SK-N-SH treated with all-trans-retinoic acid at 6 μM for 48 hours (cell line): ENCODE measurements at regions not wholly inside any gene's neighbourhood (a gene's known extent, or its start where the extent isn't known, plus 50 kb on each side); places are given as distances from the start of the nearest gene placed in this dataset.

ENCODE experiments used
- ATAC-seq: fragments of 200-7000 bp; cut with Tn5 transposase; 3 replicates; pipeline ENCODE4 v1.9.1; 2020; ENCODE audit warnings: mild to moderate bottlenecking, moderate library complexity
- ARNTL ChIP-seq: fragments of 450-650 bp; formaldehyde crosslinking; IDR thresholded peaks from 2 replicates; pipeline ENCODE4 v1.5.0; 2020; ENCODE audit warnings: low read depth, mild to moderate bottlenecking, moderate library complexity, borderline replicate concordance
- BACH2 ChIP-seq: fragments of 250-450 bp; sonication (Bioruptor Pico); IDR thresholded peaks from 2 replicates; pipeline ENCODE4 v1.9.0; 2021; ENCODE audit warnings: mild to moderate bottlenecking, borderline replicate concordance
- CREB5 ChIP-seq: fragments of 250-450 bp; sonication (Bioruptor Pico); IDR thresholded peaks from 2 replicates; pipeline ENCODE4 v1.5.1; 2020; ENCODE audit warnings: low read depth, mild to moderate bottlenecking, moderate library complexity
- CSDC2 ChIP-seq: fragments of 250-450 bp; sonication (Bioruptor Pico); IDR thresholded peaks from 2 replicates; pipeline ENCODE4 v1.5.0; 2020; ENCODE audit warnings: mild to moderate bottlenecking, moderate library complexity
- CSRNP3 ChIP-seq: fragments of 250-450 bp; sonication (Bioruptor Pico); IDR thresholded peaks from 2 replicates; pipeline ENCODE4 v1.5.1; 2021; ENCODE audit warnings: mild to moderate bottlenecking, moderate library complexity
- GLIS3 ChIP-seq: fragments of 250-450 bp; sonication (Bioruptor Pico); IDR thresholded peaks from 2 replicates; pipeline ENCODE4 v1.5.0; 2020; ENCODE audit warnings: mild to moderate bottlenecking, moderate library complexity
- ISL1 ChIP-seq: fragments of 250-450 bp; sonication (Bioruptor Pico); IDR thresholded peaks from 2 replicates; pipeline ENCODE4 v2.1.2; 2022; ENCODE audit warnings: mild to moderate bottlenecking, moderate library complexity
- OSR1 ChIP-seq: fragments of 250-450 bp; sonication (Bioruptor Pico); IDR thresholded peaks from 2 replicates; pipeline ENCODE4 v1.8.0; 2022; ENCODE audit warnings: moderate library complexity, mild to moderate bottlenecking, inconsistent platforms
- PATZ1 ChIP-seq: fragments of 250-450 bp; sonication (Bioruptor Pico); IDR thresholded peaks from 2 replicates; pipeline ENCODE4 v1.8.0; 2020; ENCODE audit warnings: mild to moderate bottlenecking, moderate library complexity, borderline replicate concordance
- POU6F1 ChIP-seq: fragments of 250-450 bp; sonication (Bioruptor Pico); IDR thresholded peaks from 2 replicates; pipeline ENCODE4 v1.8.0; 2021; ENCODE audit warnings: low read depth, mild to moderate bottlenecking, moderate library complexity, borderline replicate concordance
- PPARA ChIP-seq: fragments of 250-450 bp; sonication (Bioruptor Pico); IDR thresholded peaks from 2 replicates; pipeline ENCODE4 v1.5.0; 2020; ENCODE audit warnings: mild to moderate bottlenecking, borderline replicate concordance
- RARB ChIP-seq: fragments of 250-450 bp; sonication (Bioruptor Pico); IDR thresholded peaks from 2 replicates; pipeline ENCODE4 v1.8.0; 2021; ENCODE audit warnings: mild to moderate bottlenecking, moderate library complexity
- SNAI2 ChIP-seq: fragments of 250-450 bp; sonication (Bioruptor Pico); IDR thresholded peaks from 2 replicates; pipeline ENCODE4 v1.5.0; 2020; ENCODE audit warnings: mild to moderate bottlenecking, moderate library complexity
- TCF4 ChIP-seq: fragments of 250-450 bp; sonication (Bioruptor Pico); IDR thresholded peaks from 2 replicates; pipeline ENCODE4 v1.8.0; 2021; ENCODE audit warnings: mild to moderate bottlenecking, moderate library complexity, borderline replicate concordance
- TOX ChIP-seq: fragments of 250-450 bp; sonication (Bioruptor Pico); IDR thresholded peaks from 2 replicates; pipeline ENCODE4 v1.8.0; 2021; ENCODE audit warnings: mild to moderate bottlenecking, moderate library complexity, borderline replicate concordance
- TSHZ2 ChIP-seq: fragments of 250-450 bp; sonication (Bioruptor Pico); IDR thresholded peaks from 2 replicates; pipeline ENCODE4 v1.5.0; 2020; ENCODE audit warnings: mild to moderate bottlenecking, moderate library complexity
- ZC3H10 ChIP-seq: fragments of 250-450 bp; sonication (Bioruptor Pico); IDR thresholded peaks from 2 replicates; pipeline ENCODE4 v1.5.1; 2021; ENCODE audit warnings: mild to moderate bottlenecking, moderate library complexity
- ZFP3 ChIP-seq: fragments of 250-450 bp; sonication (Bioruptor Pico); IDR thresholded peaks from 2 replicates; pipeline ENCODE4 v1.5.0; 2020; ENCODE audit warnings: mild to moderate bottlenecking, moderate library complexity
- ZNF565 ChIP-seq: fragments of 450-650 bp; formaldehyde crosslinking; conservative IDR thresholded peaks from 2 replicates; pipeline ENCODE4 v1.5.0; 2020; ENCODE audit warnings: low read depth, mild to moderate bottlenecking, moderate library complexity
- ZNF70 ChIP-seq: fragments of 450-650 bp; formaldehyde crosslinking; IDR thresholded peaks from 2 replicates; pipeline ENCODE4 v1.5.0; 2020; ENCODE audit warnings: mild to moderate bottlenecking, moderate library complexity
- ZNF8 ChIP-seq: fragments of 450-650 bp; formaldehyde crosslinking; IDR thresholded peaks from 2 replicates; pipeline ENCODE4 v1.5.0; 2020; ENCODE audit warnings: mild to moderate bottlenecking, moderate library complexity

GRCh38 chr5:33237471-33237870 lies 203.3 kb upstream of the TARS1 start:
- TF ChIP-seq CSRNP3 (no peak), ZNF8 (CRISPR knock-in tag) (no peak), ZNF70 (CRISPR knock-in tag) (no peak), ZNF565 (CRISPR knock-in tag) (no peak), RARB (no peak), BACH2 (CRISPR knock-in tag) (no peak), TSHZ2 (CRISPR knock-in tag) (no peak), POU6F1 (CRISPR knock-in tag) (no peak), TCF4 (no peak), SNAI2 (CRISPR knock-in tag) (no peak), ARNTL (CRISPR knock-in tag) (no peak)
- ATAC-seq, result no peak

- no peak for TF ChIP-seq BACH2 (CRISPR knock-in tag)
- no peak for TF ChIP-seq ARNTL (CRISPR knock-in tag)
- TF ChIP-seq ISL1 (CRISPR knock-in tag), result no peak
- no peak for TF ChIP-seq PATZ1
- no peak for TF ChIP-seq PPARA (CRISPR knock-in tag)
- TF ChIP-seq TOX (CRISPR knock-in tag), result no peak
- TF ChIP-seq RARB, result no peak
- TF ChIP-seq CREB5 (CRISPR knock-in tag), result no peak
- TF ChIP-seq ZNF70 (CRISPR knock-in tag), result no peak
- no peak for TF ChIP-seq ZC3H10 (CRISPR knock-in tag)
- TF ChIP-seq CSRNP3, result no peak
- TF ChIP-seq TSHZ2 (CRISPR knock-in tag), result no peak
- TF ChIP-seq GLIS3 (CRISPR knock-in tag), result no peak
- TF ChIP-seq OSR1 (CRISPR knock-in tag), result no peak
- no peak for TF ChIP-seq CSDC2 (CRISPR knock-in tag)
- no peak for TF ChIP-seq TCF4
- TF ChIP-seq ZNF565 (CRISPR knock-in tag), result no peak
- TF ChIP-seq ZFP3 (CRISPR knock-in tag), result no peak
- TF ChIP-seq, all 23 proteins: peak for 0
- no peak for ATAC-seq
These were observed 201.7 kb upstream of the TARS1 start for GRCh38 chr5:33238826-33239695.
